IMR-90 (cell line): ENCODE measurements at regions not wholly inside any gene's neighbourhood (a gene's known extent, or its start where the extent isn't known, plus 50 kb on each side); places are given as distances from the start of the nearest gene placed in this dataset.

Experiments used
- BHLHE40 ChIP-seq: fragments of 150-350 bp; IDR thresholded peaks from 2 replicates; pipeline ENCODE4 v1.6.1; 2016; ENCODE audit warnings: mild to moderate bottlenecking, low read depth, low read length
- CEBPB ChIP-seq: IDR thresholded peaks from 2 replicates; pipeline ENCODE4 v1.6.1; 2012; ENCODE audit warnings: low read depth, low read length, improper control_type of control experiment
- FOS ChIP-seq: fragments of 150-350 bp; IDR thresholded peaks from 2 replicates; pipeline ENCODE4 v1.6.1; 2016; ENCODE audit warnings: low read depth, low read length
- MAFK ChIP-seq: IDR thresholded peaks from 2 replicates; pipeline ENCODE4 v1.6.1; 2012; ENCODE audit warnings: low read depth, low read length, improper control_type of control experiment
- MXI1 ChIP-seq: IDR thresholded peaks from 2 replicates; pipeline ENCODE4 v1.6.1; 2012; ENCODE audit warnings: low read depth, mild to moderate bottlenecking, low read length, moderate library complexity, borderline replicate concordance
- POLR2A ChIP-seq: IDR thresholded peaks from 2 replicates; pipeline ENCODE4 v1.6.1; 2012; ENCODE audit warnings: mild to moderate bottlenecking, low read depth, low read length
- RAD21 ChIP-seq: IDR thresholded peaks from 2 replicates; pipeline ENCODE4 v1.6.1; 2012; ENCODE audit warnings: low read length, improper control_type of control experiment
- RCOR1 ChIP-seq: IDR thresholded peaks from 2 replicates; pipeline ENCODE4 v1.6.1; 2012; ENCODE audit warnings: mild to moderate bottlenecking, low read length, improper control_type of control experiment; ENCODE audit not compliant: insufficient replicate concordance
- RFX5 ChIP-seq: IDR thresholded peaks from 2 replicates; pipeline ENCODE4 v1.8.0; 2012; ENCODE audit warnings: low read depth, mild to moderate bottlenecking, low read length, moderate library complexity
- SMC3 ChIP-seq: fragments of 150-350 bp; IDR thresholded peaks from 2 replicates; pipeline ENCODE4 v1.6.1; 2016; ENCODE audit warnings: low read depth, mild to moderate bottlenecking, antibody characterized with exemption, low read length, moderate library complexity
- USF2 ChIP-seq: fragments of 150-350 bp; IDR thresholded peaks from 2 replicates; pipeline ENCODE4 v1.6.1; 2017; ENCODE audit warnings: mild to moderate bottlenecking, antibody characterized with exemption, low read length, low read depth
- TF ChIP-seq, protein P1 (sequence below): conservative IDR thresholded peaks from 2 replicates; pipeline ENCODE4 v1.5.1; 2012; ENCODE audit warnings: mild to moderate bottlenecking, low read depth, low read length, improper control_type of control experiment

DNA sequence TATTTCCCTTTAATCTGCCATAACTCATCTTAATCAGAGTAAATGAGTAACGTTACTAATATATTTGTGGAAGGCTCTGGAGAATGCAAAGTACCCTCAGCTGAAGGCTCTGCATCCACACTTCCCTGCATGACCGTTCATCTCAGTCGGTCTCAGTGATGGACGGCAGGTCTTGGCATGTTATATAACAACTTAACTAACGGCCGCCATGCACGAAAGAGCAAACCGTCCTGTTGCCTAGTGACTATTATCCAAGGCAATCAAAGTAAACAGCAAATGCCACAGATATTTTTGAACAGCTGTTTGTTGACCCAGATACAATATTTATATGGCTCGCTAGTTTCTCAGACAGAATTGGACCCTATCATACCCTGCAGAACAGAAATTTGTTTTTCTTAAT is 194.9 kb upstream of the SMLR1 start:
- TF ChIP-seq, protein P1, sequence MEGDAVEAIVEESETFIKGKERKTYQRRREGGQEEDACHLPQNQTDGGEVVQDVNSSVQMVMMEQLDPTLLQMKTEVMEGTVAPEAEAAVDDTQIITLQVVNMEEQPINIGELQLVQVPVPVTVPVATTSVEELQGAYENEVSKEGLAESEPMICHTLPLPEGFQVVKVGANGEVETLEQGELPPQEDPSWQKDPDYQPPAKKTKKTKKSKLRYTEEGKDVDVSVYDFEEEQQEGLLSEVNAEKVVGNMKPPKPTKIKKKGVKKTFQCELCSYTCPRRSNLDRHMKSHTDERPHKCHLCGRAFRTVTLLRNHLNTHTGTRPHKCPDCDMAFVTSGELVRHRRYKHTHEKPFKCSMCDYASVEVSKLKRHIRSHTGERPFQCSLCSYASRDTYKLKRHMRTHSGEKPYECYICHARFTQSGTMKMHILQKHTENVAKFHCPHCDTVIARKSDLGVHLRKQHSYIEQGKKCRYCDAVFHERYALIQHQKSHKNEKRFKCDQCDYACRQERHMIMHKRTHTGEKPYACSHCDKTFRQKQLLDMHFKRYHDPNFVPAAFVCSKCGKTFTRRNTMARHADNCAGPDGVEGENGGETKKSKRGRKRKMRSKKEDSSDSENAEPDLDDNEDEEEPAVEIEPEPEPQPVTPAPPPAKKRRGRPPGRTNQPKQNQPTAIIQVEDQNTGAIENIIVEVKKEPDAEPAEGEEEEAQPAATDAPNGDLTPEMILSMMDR = no peak
- TF ChIP-seq CEBPB (no peak), BHLHE40 (no peak), SMC3 (no peak), USF2 (no peak), POLR2A (no peak), MAFK (no peak), FOS (no peak), RFX5 (no peak), MXI1 (no peak), RCOR1 (no peak), RAD21 (no peak)
